Caco-2 (cell line): ENCODE measurements at regions not wholly inside any gene's neighbourhood (a gene's known extent, or its start where the extent isn't known, plus 50 kb on each side); places are given as distances from the start of the nearest gene placed in this dataset.

Experiments
- BruUV-seq: library from RNA; stranded (reverse); fragments of 400-500 nt; replicated peaks from 2 replicates; lab custom pipeline; 2021; lab: Mats Ljungman, UMichigan
- CTCF ChIA-PET: fragments of 300-600 bp; sonication (Branson Sonifier 250); formaldehyde crosslinking; loops from one replicate; lab custom pipeline; 2022; ENCODE audit warnings: antibody characterized with exemption; lab: Charles Lee
- POLR2A ChIA-PET: fragments of 300-600 bp; sonication (Branson Sonifier 250); formaldehyde crosslinking; loops from one replicate; lab custom pipeline; 2022; ENCODE audit warnings: antibody characterized with exemption; lab: Charles Lee
- DNase-seq, 2 experiments: peaks; one replicate each; pipeline versions ENCODE4 v3.0.0 to v3.0.0-alpha.2; 2020 to 2022
- H3K27me3 ChIP-seq: replicated peaks from 2 replicates; pipeline ENCODE4 v1.6.0; 2011; ENCODE audit warnings: low read length; ENCODE audit not compliant: control insufficient read depth, insufficient read depth
- H3K36me3 ChIP-seq: 2 replicates; pipeline ENCODE4 v1.5.1; 2011; ENCODE audit warnings: low read length; ENCODE audit not compliant: control insufficient read depth, insufficient read depth
- H3K4me1 ChIP-seq: fragments of 250-450 bp; sonication (Bioruptor Pico); 2 replicates; pipeline ENCODE4 v1.5.1; 2020; ENCODE audit warnings: mild to moderate bottlenecking
- H3K4me3 ChIP-seq: 2 replicates; pipeline ENCODE4 v1.5.1; 2011; ENCODE audit warnings: low read depth, mild to moderate bottlenecking, control low read depth, low read length
- H3K9me3 ChIP-seq: fragments of 250-450 bp; sonication (Bioruptor Pico); 2 replicates; pipeline ENCODE4 v1.5.1; 2020; ENCODE audit warnings: mild to moderate bottlenecking, moderate library complexity
- H3K27ac Mint-ChIP-seq: one replicate; pipeline ENCODE4 v1.8.0; 2022; ENCODE audit warnings: mixed read lengths; ENCODE audit not compliant: unreplicated experiment
- H3K27me3 Mint-ChIP-seq: one replicate; pipeline ENCODE4 v1.8.0; 2022; ENCODE audit warnings: mixed read lengths; ENCODE audit not compliant: insufficient read depth, unreplicated experiment
- H3K36me3 Mint-ChIP-seq: one replicate; pipeline ENCODE4 v1.8.0; 2022; ENCODE audit warnings: mild to moderate bottlenecking, mixed read lengths; ENCODE audit not compliant: insufficient read depth, unreplicated experiment
- H3K4me1 Mint-ChIP-seq: one replicate; pipeline ENCODE4 v1.8.0; 2022; ENCODE audit warnings: low read depth, mixed read lengths; ENCODE audit not compliant: unreplicated experiment
- H3K4me3 Mint-ChIP-seq: one replicate; pipeline ENCODE4 v1.8.0; 2022; ENCODE audit warnings: mild to moderate bottlenecking, moderate library complexity, mixed read lengths; ENCODE audit not compliant: unreplicated experiment
- H3K9me3 Mint-ChIP-seq: one replicate; pipeline ENCODE4 v1.8.0; 2022; ENCODE audit warnings: mixed read lengths; ENCODE audit not compliant: unreplicated experiment
- intact Hi-C: fragments of 100-400 bp; cut with micrococcal nuclease; formaldehyde crosslinking; loops from one replicate; pipeline ENCODE4 v1.10.0; 2022; ENCODE audit not compliant: unreplicated experiment
- TF ChIP-seq, protein P1 (sequence below), 2 experiments: fragments of 200-600 bp in 1 of 2; IDR thresholded peaks; 1 replicate in 1 of 2; 2 replicates in 1 of 2; pipeline versions ENCODE4 v1.5.1 to v1.8.0; 2011 to 2022; ENCODE audit warnings: antibody characterized with exemption in 1 of 2, control low read depth in 1 of 2, inconsistent platforms in 1 of 2, low read depth in 1 of 2, low read length in 1 of 2, mild to moderate bottlenecking in 1 of 2, moderate library complexity in 1 of 2; ENCODE audit not compliant: insufficient read depth in 1 of 2, severe bottlenecking in 1 of 2, unreplicated experiment in 1 of 2

DNA sequence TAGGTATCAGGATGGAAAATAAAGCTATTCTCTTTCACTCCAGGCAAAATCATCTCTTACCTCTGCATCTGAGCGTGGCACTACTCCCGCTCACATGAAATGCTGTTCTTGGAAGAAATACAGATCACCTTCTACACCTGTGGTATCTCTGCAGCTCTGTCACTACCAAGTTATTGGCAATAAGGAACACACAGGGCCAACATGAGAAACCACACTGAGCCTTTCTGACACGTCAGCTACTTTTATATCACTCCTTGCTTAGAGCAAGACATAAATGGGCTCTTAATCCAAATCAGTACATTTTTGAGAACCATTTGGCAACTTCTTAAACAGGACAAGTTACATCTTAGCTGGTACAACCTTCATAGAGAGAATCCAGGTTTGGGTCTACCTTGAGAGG is 101.8 kb upstream of the GUCY1A1 start:
- no peaks in the 10 kb centered on the region for H3K36me3 Mint-ChIP-seq
- no peak overlapping the region for H3K4me3 Mint-ChIP-seq
- no peaks in the 10 kb centered on the region for H3K9me3 ChIP-seq
- ChIA-PET CTCF (no interaction called here), POLR2A (no interaction called here)
- BruUV-seq = no TSS peak
- H3K4me3 ChIP-seq = no peak overlapping the region
- no peaks in the 10 kb centered on the region for H3K4me1 ChIP-seq
- H3K9me3 Mint-ChIP-seq = no peaks in the 10 kb centered on the region
- peaks cover 5% of the 10 kb centered on the region for H3K27me3 Mint-ChIP-seq
- TF ChIP-seq, protein P1, sequence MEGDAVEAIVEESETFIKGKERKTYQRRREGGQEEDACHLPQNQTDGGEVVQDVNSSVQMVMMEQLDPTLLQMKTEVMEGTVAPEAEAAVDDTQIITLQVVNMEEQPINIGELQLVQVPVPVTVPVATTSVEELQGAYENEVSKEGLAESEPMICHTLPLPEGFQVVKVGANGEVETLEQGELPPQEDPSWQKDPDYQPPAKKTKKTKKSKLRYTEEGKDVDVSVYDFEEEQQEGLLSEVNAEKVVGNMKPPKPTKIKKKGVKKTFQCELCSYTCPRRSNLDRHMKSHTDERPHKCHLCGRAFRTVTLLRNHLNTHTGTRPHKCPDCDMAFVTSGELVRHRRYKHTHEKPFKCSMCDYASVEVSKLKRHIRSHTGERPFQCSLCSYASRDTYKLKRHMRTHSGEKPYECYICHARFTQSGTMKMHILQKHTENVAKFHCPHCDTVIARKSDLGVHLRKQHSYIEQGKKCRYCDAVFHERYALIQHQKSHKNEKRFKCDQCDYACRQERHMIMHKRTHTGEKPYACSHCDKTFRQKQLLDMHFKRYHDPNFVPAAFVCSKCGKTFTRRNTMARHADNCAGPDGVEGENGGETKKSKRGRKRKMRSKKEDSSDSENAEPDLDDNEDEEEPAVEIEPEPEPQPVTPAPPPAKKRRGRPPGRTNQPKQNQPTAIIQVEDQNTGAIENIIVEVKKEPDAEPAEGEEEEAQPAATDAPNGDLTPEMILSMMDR (IDR thresholded peaks at IDR 0.05; ENCODE audit: insufficient read depth in 1 of 2, low read depth in 1 of 2, low read length in 1 of 2, severe bottlenecking in 1 of 2, unreplicated experiment in 1 of 2) = no peak
- no peaks in the 10 kb centered on the region for H3K36me3 ChIP-seq
- no peaks in the 10 kb centered on the region for H3K27me3 ChIP-seq
- H3K27ac Mint-ChIP-seq = no peak overlapping the region
- intact Hi-C loops = no loop called here
- DNase-seq = no peak
- H3K4me1 Mint-ChIP-seq = no peaks in the 10 kb centered on the region

DNA sequence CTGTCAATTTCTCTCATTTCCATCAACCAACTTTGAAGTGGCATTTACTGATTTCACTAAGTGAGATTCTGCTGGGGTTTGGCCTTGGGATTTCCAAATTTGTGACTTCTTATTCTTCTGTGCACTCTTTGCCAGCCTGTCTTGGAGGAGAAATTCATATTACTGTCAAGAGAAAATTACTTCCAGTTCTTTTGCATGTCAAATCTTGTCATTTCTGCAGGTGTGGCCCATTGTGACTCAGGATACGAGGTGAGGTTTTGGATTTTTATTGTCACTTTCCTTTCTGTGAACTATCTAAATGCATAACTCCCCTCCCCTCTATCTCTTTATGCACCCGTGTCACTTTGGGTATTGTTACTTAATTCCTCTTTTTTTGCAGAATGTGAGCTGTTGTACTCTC is 102.6 kb upstream of the GUCY1A1 start:
- BruUV-seq = no TSS peak
- intact Hi-C loops = no loop called here

DNA sequence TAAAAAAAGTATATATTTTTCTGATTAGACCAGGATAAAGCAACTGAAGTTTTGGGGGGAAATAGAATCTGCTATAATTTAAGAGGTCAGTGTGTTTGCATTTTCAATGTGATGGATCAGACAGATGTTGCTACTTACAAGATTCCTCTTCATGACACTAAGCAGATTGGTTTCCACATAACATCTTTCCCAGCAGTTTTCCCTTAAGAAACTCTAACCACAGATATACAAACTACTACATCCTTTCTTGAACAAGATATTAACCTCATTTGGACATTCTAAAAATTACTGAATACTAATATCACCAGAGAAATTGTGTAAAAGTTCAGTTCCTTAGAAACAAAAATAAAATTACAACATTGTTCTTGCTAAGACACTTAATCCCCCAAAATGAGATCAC is 106.7 kb upstream of the GUCY1A1 start:
- no peaks in the 10 kb centered on the region for H3K36me3 ChIP-seq
- TF ChIP-seq, protein P1 (IDR thresholded peaks at IDR 0.05; ENCODE audit: insufficient read depth in 1 of 2, low read depth in 1 of 2, low read length in 1 of 2, severe bottlenecking in 1 of 2, unreplicated experiment in 1 of 2) = no peak
- Mint-ChIP-seq H3K27me3 (peaks cover 8% of the 10 kb centered on the region), H3K27ac (no peak overlapping the region), H3K4me3 (no peak overlapping the region), H3K4me1 (no peaks in the 10 kb centered on the region), H3K9me3 (no peaks in the 10 kb centered on the region), H3K36me3 (no peaks in the 10 kb centered on the region)
- intact Hi-C loops = no loop called here
- CTCF ChIA-PET = no interaction called here
- no TSS peak for BruUV-seq
- H3K4me1 ChIP-seq = no peaks in the 10 kb centered on the region
- H3K4me3 ChIP-seq = no peak overlapping the region
- POLR2A ChIA-PET = no interaction called here
- H3K9me3 ChIP-seq = no peaks in the 10 kb centered on the region
- H3K27me3 ChIP-seq = no peaks in the 10 kb centered on the region
- no peak for DNase-seq

More for the DNA sequence above, 102.6 kb upstream of the GUCY1A1 start:
- Histone ChIP-seq H3K27me3 (no peaks in the 10 kb centered on the region), H3K9me3 (no peaks in the 10 kb centered on the region), H3K4me3 (no peak overlapping the region), H3K4me1 (no peaks in the 10 kb centered on the region), H3K36me3 (no peaks in the 10 kb centered on the region)
- DNase-seq = no peak
- TF ChIP-seq, protein P1 (IDR thresholded peaks at IDR 0.05; ENCODE audit: insufficient read depth in 1 of 2, low read depth in 1 of 2, low read length in 1 of 2, severe bottlenecking in 1 of 2, unreplicated experiment in 1 of 2) = no peak
- peaks cover 5% of the 10 kb centered on the region for H3K27me3 Mint-ChIP-seq
- no peaks in the 10 kb centered on the region for H3K36me3 Mint-ChIP-seq
- H3K4me3 Mint-ChIP-seq = no peak overlapping the region
- H3K27ac Mint-ChIP-seq = no peak overlapping the region
- ChIA-PET POLR2A (no interaction called here), CTCF (no interaction called here)
- no peaks in the 10 kb centered on the region for H3K4me1 Mint-ChIP-seq
- H3K9me3 Mint-ChIP-seq = no peaks in the 10 kb centered on the region
